ENCODE measurements at regions not wholly inside any gene's neighbourhood (a gene's known extent, or its start where the extent isn't known, plus 50 kb on each side); places are given as distances from the start of the nearest gene placed in this dataset.
"Not testable (repeated sequence)": the region's sequence is repeated elsewhere in the genome, so short reads cannot be mapped to it uniquely, and the experiment has no call there.

DNA sequence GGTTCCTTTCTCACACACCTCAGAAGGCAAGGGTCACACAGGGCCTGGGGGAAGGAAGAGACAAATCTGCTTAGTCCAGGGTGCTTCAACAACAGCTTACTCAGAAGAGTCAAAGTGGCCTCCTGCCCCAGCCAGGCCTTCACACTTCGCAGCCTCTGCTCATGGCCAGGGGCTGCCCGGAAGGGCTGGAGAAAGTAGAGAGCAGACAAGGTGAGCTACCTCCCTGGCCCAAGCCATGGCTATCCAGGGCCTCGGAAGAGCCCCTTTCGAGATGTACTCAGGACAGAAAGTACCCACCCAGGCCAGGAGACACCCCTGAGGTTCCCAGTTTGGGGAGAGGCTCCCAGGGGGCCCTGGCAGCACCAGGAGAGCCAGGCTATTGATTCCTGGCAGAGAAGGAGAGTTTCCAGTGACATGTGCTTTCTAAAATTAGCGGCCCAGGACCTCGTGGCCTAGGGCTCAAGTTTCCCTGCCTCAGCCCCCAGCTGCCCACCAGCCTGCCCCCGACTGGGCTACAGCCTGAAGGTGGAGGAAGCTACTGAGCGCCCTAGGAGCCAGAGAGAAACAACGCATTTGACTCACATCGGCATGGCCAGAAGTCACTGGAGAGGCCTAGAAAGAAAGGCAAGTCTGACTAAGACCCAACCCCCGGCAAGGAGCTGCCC, 533.2 kb downstream of the TP53TG3F start:
- intact Hi-C loops (cut with micrococcal nuclease; ENCODE audit: unreplicated experiment); FAIRE-seq; H3K4me2 ChIP-seq (ENCODE audit: low read depth, low read length); H3K4me3 ChIP-seq (replicated peaks in 1 of 3; ENCODE audit: insufficient read depth in 1 of 3, low read depth in 2 of 3, low read length in 3 of 3); ATAC-seq; H4K20me1 ChIP-seq (ENCODE audit: insufficient read depth, low read length); POLR2A ChIA-PET; H3K27me3 ChIP-seq (ENCODE audit: control insufficient read depth in 1 of 2, insufficient read depth in 2 of 2, low read length in 2 of 2); H3K27ac ChIP-seq (ENCODE audit: extremely low read length, insufficient read depth, low read length); H3K9ac ChIP-seq (ENCODE audit: insufficient read depth, low read depth, low read length); H2AFZ ChIP-seq (ENCODE audit: low read length); H3K9me3 ChIP-seq (ENCODE audit: low read length); H3K36me3 ChIP-seq (replicated peaks in 1 of 2; ENCODE audit: control insufficient read depth in 1 of 2, insufficient read depth in 2 of 2, low read length in 2 of 2); in situ Hi-C loops (cut with HindIII; ENCODE audit: extremely low pct_ligation_motif_present, low pct_unique_long_range_greater_than_20kb); H3K79me2 ChIP-seq (ENCODE audit: insufficient read depth, low read length); CTCF ChIA-PET (ENCODE audit: low intra/inter-chr PET ratio, low total read pairs); DNase-seq (ENCODE audit: low spot score); BruUV-seq (replicated peaks); H3K4me1 ChIP-seq (ENCODE audit: insufficient read depth, low read length): not testable (repeated sequence)
- 32% methylated on average over 9 of the region's 11 CpGs for WGBS (ENCODE audit: low lambda C conversion rate)
- TF ChIP-seq, protein P1, sequence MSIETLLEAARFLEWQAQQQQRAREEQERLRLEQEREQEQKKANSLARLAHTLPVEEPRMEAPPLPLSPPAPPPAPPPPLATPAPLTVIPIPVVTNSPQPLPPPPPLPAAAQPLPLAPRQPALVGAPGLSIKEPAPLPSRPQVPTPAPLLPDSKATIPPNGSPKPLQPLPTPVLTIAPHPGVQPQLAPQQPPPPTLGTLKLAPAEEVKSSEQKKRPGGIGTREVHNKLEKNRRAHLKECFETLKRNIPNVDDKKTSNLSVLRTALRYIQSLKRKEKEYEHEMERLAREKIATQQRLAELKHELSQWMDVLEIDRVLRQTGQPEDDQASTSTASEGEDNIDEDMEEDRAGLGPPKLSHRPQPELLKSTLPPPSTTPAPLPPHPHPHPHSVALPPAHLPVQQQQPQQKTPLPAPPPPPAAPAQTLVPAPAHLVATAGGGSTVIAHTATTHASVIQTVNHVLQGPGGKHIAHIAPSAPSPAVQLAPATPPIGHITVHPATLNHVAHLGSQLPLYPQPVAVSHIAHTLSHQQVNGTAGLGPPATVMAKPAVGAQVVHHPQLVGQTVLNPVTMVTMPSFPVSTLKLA (IDR thresholded peaks at IDR 0.05) = peak; percentile 97

DNA sequence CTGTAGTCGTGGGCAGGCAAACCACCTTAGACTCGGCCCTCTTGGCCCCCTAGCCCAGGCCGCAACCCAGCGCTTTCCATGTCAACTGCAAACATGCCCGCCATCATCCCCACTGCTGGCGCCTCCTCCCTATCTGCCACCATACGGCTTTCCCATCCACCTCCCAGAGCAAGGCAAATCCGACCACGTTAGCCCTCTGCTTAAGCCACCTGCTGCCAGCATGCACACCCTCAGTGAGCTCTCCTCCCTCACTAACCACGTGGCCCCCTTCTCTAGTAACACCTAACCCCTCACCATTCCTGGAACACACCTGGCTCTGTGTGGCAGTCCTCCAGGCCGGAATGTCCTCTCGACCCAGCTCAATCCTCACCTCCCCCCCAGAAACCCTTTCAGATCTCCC, 534.8 kb downstream of the TP53TG3F start:
- CTCF ChIA-PET (ENCODE audit: low intra/inter-chr PET ratio, low total read pairs); H2AFZ ChIP-seq (ENCODE audit: low read length); H3K4me3 ChIP-seq (replicated peaks in 1 of 3; ENCODE audit: insufficient read depth in 1 of 3, low read depth in 2 of 3, low read length in 3 of 3); in situ Hi-C loops (cut with HindIII; ENCODE audit: extremely low pct_ligation_motif_present, low pct_unique_long_range_greater_than_20kb); FAIRE-seq; H3K79me2 ChIP-seq (ENCODE audit: insufficient read depth, low read length); BruUV-seq (replicated peaks); H3K9ac ChIP-seq (ENCODE audit: insufficient read depth, low read depth, low read length); H3K27ac ChIP-seq (ENCODE audit: extremely low read length, insufficient read depth, low read length); intact Hi-C loops (cut with micrococcal nuclease; ENCODE audit: unreplicated experiment); POLR2A ChIA-PET; H4K20me1 ChIP-seq (ENCODE audit: insufficient read depth, low read length); DNase-seq (ENCODE audit: low spot score); H3K4me2 ChIP-seq (ENCODE audit: low read depth, low read length); H3K9me3 ChIP-seq (ENCODE audit: low read length); H3K4me1 ChIP-seq (ENCODE audit: insufficient read depth, low read length); H3K27me3 ChIP-seq (ENCODE audit: control insufficient read depth in 1 of 2, insufficient read depth in 2 of 2, low read length in 2 of 2); H3K36me3 ChIP-seq (replicated peaks in 1 of 2; ENCODE audit: control insufficient read depth in 1 of 2, insufficient read depth in 2 of 2, low read length in 2 of 2); ATAC-seq: not testable (repeated sequence)
- WGBS (ENCODE audit: low lambda C conversion rate) = 18% methylated on average over 6 of the region's 12 CpGs
- TF ChIP-seq, protein P1 (IDR thresholded peaks at IDR 0.05) = peak; percentile 51; the same call in 1 of the 2 replicates

All from HepG2 (cell line).